NCI-H748 treated with DMSO at 0.1 percent for 48 hours (cell line): ENCODE measurements at regions not wholly inside any gene's neighbourhood (a gene's known extent, or its start where the extent isn't known, plus 50 kb on each side); places are given as distances from the start of the nearest gene placed in this dataset.
"Not testable (repeated sequence)": the region's sequence is repeated elsewhere in the genome, so short reads cannot be mapped to it uniquely, and the experiment has no call there.

Experiments
- DNase-seq: peaks from one replicate; lab custom pipeline; 2025; lab: John Stamatoyannopoulos, UW

GRCh38 chrX:150213481-150214030 is 149.6 kb upstream of the MAMLD1 start:
- DNase-seq: no peak

DNA sequence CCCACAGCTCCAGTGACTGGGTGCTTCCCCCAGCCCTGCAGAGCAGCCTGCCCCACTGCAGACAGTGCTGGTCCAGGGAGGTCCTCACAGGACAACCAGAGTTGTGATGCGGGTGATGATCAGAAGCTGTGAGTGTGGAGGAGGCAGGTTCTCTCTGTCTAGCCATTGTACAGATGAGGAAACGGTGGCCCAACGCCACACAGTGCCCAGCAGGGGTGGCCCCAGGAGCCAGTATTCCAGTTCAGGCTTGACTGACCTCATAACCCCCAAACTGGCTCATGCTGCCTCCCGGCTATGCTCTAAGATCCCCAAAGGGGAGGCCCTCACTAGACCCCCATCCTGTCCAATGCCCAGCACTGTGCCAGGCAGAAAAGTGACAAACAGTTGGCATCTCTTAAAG is 147.1 kb upstream of the MAMLD1 start:
- DNase-seq: not testable (repeated sequence)

DNA sequence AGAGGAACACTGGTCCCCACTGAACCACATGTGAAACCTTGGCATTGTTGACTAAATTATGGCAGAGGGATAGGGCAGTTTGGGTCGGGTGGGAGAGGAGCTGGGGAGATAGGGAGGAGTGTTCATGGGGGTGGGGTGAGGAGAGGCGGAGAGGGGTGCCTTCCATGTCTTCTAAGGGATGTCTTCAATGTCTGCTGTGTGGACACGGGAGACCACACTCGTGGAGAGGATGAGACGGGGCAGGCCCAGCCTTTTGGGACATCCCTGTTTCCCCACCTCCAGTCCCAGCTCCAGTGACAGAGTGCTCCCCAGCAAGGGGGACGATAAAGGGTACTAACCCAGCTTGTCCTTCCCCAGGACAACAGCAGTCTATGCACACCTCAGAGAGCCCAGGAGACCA is 146.4 kb upstream of the MAMLD1 start:
- no peak for DNase-seq

DNA sequence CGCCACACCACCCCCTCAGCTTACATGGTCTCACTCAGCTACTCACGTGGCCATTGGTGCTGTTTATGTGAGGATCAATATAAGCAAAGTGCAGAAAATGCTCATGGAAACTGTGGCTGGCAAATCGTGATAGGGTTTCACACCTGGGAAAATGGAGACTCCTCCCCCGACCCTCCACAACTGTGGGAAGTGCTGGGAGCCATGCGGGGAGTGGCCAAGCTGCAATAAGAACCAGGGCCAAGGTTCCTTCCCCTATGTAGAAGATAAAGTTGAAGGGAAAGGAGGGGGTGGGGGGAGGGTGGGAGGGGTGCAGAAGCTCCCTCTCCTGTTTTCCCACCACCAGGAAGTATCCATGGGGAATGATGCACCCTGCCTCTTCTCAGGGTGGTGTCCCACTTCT is 145.5 kb upstream of the MAMLD1 start:
- DNase-seq: no peak

- DNase-seq: no peak
These were observed 143.5 kb upstream of the MAMLD1 start for GRCh38 chrX:150219374-150220185.

DNA sequence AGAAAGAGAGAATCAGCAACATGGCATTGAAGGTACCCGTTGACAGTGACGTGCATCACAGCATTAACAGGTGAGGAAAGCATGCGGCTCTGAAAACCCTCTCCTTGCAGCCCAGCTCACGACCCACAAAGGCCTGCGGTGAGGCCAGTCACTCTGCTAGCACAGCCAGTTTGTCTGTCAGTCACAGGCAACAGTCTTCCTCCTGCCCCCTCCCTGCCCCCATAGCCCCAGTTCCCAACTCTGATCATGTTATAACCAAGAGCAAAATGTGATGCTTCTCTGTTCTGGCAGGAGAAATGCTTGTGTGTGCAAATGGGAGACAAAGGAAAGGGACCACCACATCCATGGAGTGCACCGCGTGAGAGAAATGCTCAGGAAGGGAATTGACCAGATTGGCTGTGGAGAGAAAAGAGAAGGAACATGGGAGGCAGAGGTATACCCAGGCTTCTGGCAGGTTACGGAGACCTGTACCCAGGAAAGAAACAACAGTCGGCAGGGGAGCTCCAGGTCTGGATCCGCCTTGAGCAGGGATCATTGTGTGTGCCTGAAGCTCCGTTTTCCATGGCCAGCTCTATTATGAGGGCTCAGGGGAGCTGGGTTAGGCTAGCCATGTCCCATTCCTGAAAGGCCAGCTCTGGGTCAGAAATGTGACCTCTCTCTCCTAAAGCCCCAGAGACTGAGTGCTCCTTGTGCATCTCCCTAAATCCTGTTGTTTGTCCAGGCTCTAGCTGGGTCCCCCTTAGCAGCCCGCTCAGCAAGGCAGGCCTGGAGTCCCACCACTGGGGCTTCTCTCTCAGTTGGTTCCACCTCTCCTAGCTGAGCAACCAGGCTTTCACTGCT is 139.7 kb upstream of the MAMLD1 start:
- no peak for DNase-seq

- DNase-seq: no peak
These were observed 138.4 kb upstream of the MAMLD1 start for GRCh38 chrX:150224676-150225075.

- no peak for DNase-seq
These were observed 137.9 kb upstream of the MAMLD1 start for GRCh38 chrX:150225266-150225665.

DNA sequence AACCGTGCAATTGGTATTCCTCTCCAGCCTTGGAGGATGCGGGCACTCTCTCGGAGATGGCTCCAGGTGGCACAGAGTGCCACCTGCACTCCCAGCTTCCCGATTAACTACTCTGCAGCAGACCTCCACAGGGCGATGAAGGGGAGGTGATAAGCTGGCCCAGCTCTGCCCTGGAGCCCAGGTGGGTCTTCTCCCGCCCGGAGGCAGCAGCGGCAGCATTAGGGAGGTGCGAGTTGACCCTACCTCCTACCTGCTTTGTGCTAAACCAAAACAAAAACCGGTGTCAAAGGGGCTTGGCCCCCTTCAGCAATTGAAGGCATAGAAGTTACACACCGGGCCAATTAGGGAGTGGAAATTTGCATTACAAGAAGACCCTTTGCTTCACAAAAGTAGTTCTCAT is 137.4 kb upstream of the MAMLD1 start:
- DNase-seq: no peak

- DNase-seq: no peak
These were observed 136.7 kb upstream of the MAMLD1 start for GRCh38 chrX:150226223-150226965.

DNA sequence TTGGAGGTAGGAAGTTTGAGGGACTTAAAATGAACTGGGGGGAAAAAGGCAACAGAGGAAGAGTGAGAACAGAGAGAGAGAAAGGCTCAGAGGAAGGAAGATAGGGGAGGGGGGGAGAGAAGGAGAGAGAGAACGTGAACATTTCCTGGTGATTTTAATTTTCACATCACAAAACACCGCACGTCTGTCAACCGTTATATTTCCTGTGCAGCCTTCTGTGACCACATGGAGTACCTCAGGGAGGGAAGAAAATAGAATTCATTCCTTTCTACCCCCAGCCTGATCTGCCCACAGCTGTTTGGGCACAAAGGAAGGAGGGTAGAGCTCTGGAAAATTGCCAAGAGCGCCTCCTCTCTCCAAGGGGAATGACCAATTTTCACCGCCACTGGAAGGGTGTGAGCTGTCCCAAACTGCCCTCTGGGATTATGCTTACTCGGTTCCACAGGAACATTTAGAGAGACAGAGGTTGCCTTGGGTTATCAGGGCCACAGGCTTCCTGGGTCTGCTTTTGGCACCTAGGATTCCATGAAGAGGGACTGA is 135.7 kb upstream of the MAMLD1 start:
- DNase-seq: no peak

DNA sequence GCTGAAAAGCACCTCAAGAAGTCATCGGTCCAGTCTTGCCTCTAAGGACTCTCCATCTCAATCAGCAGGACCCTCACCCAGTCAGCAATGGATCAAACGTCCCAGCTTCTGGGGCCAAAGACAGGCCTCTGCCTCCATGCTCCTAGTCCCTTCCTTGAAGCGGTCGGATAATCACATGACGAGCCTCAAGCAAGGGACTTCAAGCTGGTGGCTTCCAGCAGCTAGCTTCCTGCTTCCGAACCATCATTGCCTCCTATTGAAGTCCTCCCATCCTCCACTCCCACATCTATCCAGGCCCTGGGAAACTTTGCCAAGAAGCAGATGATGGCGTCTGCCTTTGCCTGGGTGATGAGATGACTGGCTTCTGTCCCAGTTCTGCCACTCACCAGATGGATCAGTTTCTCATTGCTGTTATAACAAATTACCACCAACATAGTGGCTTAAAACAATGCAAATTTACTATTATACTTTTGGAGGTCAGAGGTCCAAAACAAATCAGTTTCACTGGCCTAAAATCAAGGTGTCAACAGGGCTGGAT is 135.2 kb upstream of the MAMLD1 start:
- no peak for DNase-seq

DNA sequence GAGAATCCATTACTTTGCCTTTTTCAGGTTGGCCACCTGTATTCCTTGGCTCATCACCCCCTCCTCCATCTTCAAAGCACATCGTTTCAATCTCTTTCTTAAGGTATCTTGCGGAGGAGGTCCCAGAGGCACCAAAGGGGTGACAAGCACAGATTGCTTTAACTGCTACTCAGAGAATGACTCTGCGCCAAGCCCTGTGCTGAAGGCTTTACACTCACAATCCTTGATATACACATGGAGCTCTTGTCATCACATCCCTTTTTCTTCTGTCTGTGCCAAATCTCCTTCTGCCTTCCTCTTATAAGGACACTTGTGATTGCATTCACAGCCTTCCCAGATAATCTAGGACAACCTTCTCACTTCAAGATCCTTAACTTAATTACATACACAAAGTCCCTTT is 134.7 kb upstream of the MAMLD1 start:
- no peak for DNase-seq

DNA sequence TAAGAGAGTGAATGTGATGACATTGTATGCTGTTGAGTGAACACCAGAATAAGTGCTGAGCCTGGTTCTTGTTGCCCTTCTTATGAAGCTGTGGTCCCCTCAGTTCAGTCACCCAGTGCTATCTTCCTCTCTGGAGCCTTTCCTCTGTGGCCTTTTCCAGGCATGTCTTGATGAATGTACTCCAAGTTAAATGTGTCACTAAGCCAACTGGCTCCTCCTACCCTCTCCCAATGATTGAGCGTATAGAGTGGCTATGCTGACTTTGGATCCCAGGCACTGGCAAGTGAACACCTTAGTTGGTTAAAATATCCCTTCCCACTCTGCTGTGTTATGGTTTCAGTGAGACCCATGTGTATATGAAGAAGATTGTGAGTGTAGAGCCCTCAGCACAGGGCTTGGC is 134.1 kb upstream of the MAMLD1 start:
- no peak for DNase-seq

- no peak for DNase-seq
These were observed 133.6 kb upstream of the MAMLD1 start for GRCh38 chrX:150229481-150229880.

DNA sequence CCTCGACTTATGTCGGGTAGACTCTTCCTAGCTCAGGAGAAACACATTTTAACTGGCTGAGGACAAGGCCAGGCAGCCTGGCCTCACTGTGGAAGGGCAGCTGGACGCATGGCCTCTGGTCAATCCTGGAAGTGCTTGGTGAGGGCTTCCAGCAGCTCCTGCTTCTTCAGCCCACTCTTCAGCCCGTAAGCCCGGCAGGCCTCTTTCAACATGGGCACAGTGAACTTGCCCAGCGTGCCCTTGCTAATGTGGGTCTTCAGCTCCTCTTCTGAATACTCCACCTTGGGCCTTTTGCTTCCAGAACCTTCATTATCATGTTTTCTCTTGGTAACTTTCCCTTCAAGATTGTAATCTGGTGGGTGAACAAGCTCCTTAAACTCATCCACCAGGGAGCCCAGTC is 132.2 kb upstream of the MAMLD1 start:
- not testable (repeated sequence) for DNase-seq

GRCh38 chrX:150231368-150231767 is 131.7 kb upstream of the MAMLD1 start:
- DNase-seq: not testable (repeated sequence)

GRCh38 chrX:150232222-150232621 is 130.9 kb upstream of the MAMLD1 start:
- DNase-seq: not testable (repeated sequence)

DNA sequence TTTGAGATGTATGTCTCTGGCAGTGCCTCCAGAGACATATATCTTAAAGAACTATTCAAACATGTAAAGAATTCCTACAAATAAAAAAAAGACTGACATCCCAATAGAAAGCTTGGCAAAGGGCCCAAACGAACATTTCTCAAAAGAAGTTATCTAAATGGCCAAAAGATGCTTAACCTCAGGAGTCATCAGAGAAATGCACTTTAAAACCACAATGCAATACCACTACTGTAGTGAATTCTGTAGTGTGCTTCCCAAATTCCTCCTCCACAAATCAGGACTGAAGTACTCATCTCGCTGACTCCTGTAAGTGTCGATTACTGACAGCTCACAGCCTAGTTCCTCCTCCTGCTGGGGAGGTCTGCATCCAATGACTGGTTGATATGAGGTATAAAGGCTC is 129.0 kb upstream of the MAMLD1 start:
- no peak for DNase-seq

GRCh38 chrX:150236327-150236726 is 126.8 kb upstream of the MAMLD1 start:
- no peak for DNase-seq

GRCh38 chrX:150238632-150239382 is 124.3 kb upstream of the MAMLD1 start:
- no peak for DNase-seq
